H1 (cell line): ENCODE measurements at regions not wholly inside any gene's neighbourhood (a gene's known extent, or its start where the extent isn't known, plus 50 kb on each side); places are given as distances from the start of the nearest gene placed in this dataset.

Experiments used
- CBX5 ChIP-seq: fragments of 300-800, 300-1000 bp; sonication (generic); IDR thresholded peaks from 2 replicates; pipeline ENCODE4 v1.7.1; 2016; ENCODE audit warnings: antibody characterized with exemption, low read length, low read depth
- EZH2 ChIP-seq: fragments of 200-600 bp; sonication (generic); IDR thresholded peaks from 2 replicates; pipeline ENCODE4 v1.7.1; 2012; ENCODE audit warnings: low read depth, mild to moderate bottlenecking, moderate library complexity, low read length, inconsistent platforms; ENCODE audit not compliant: severe bottlenecking
- KDM4A ChIP-seq: IDR thresholded peaks from one replicate; pipeline ENCODE4 v1.7.1; 2012; ENCODE audit warnings: low read depth, mild to moderate bottlenecking, moderate library complexity, low read length, inconsistent platforms; ENCODE audit not compliant: severe bottlenecking

GRCh38 chr1:212504171-212504803 is 71.6 kb downstream of the NENF start (continued):
- TF ChIP-seq KDM4A (no peak), CBX5 (no peak), EZH2 (no peak)
